Neural crest cell (in vitro differentiated cells): ENCODE measurements at regions not wholly inside any gene's neighbourhood (a gene's known extent, or its start where the extent isn't known, plus 50 kb on each side); places are given as distances from the start of the nearest gene placed in this dataset.

Experiments used
- DNase-seq: peaks from one replicate; pipeline ENCODE4 v3.0.0; 2021; ENCODE audit warnings: low read depth, mixed read lengths, low spot score
- H3K27ac Mint-ChIP-seq: one replicate; pipeline ENCODE4 v1.8.0; 2021; ENCODE audit warnings: mild to moderate bottlenecking, mixed read lengths; ENCODE audit not compliant: unreplicated experiment
- H3K27me3 Mint-ChIP-seq: 2 replicates; pipeline ENCODE4 v1.8.0; 2021; ENCODE audit warnings: low read depth, mild to moderate bottlenecking, mixed read lengths
- H3K36me3 Mint-ChIP-seq: 2 replicates; pipeline ENCODE4 v1.8.0; 2021; ENCODE audit warnings: low read depth, mild to moderate bottlenecking, mixed read lengths
- H3K4me1 Mint-ChIP-seq: 2 replicates; pipeline ENCODE4 v1.8.0; 2021; ENCODE audit warnings: mixed read lengths
- H3K4me3 Mint-ChIP-seq: one replicate; pipeline ENCODE4 v1.8.0; 2021; ENCODE audit warnings: mild to moderate bottlenecking, mixed read lengths
- H3K9me3 Mint-ChIP-seq: 2 replicates; pipeline ENCODE4 v1.8.0; 2021; ENCODE audit warnings: mixed read lengths
- CTCF ChIP-seq: fragments of 200-600 bp; sonication (generic); conservative IDR thresholded peaks from 2 replicates; pipeline ENCODE4 v1.5.0; 2021; ENCODE audit warnings: antibody characterized with exemption, mild to moderate bottlenecking

DNA sequence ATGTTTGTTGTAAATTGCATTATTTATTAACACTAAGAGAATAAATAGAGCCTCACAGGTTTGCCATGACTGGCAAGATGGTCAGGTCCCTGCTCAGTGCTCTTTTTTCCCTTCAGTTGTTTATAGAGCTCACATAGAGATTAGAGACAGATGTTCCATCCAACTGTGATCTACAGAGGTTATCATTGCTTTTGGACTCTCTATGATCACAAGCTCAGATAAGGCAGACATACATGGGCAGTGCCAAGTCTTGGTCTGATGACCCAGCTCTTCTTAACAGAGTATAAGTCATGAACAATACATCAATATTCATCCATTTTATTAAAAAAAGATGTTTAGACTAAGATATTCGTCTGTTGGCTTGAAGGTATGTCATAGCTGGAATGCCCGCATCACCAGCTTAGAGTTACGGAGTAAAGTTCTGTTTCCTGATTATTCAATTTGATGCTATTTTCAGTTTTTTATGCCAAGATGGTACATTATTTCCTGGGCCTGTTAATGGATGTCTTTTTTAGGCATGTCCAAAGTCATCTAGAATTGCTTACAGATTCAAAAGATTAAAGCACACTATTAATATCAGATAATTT is 729.8 kb upstream of the SLC10A2 start:
- peaks cover 4% of the 10 kb centered on the region for H3K36me3 Mint-ChIP-seq
- H3K27ac Mint-ChIP-seq: no peak overlapping the region
- H3K27me3 Mint-ChIP-seq: no peaks in the 10 kb centered on the region
- peaks cover 12% of the 10 kb centered on the region for H3K9me3 Mint-ChIP-seq
- no peak overlapping the region for H3K4me3 Mint-ChIP-seq
- no peak for TF ChIP-seq CTCF
- DNase-seq: no peak
- peaks cover 5% of the 10 kb centered on the region for H3K4me1 Mint-ChIP-seq

- no peak overlapping the region for H3K4me3 Mint-ChIP-seq
- H3K27ac Mint-ChIP-seq: no peak overlapping the region
- DNase-seq: no peak
- TF ChIP-seq CTCF: no peak
- peaks cover 5% of the 10 kb centered on the region for H3K4me1 Mint-ChIP-seq
- H3K27me3 Mint-ChIP-seq: no peaks in the 10 kb centered on the region
- H3K9me3 Mint-ChIP-seq: peaks cover 12% of the 10 kb centered on the region
- H3K36me3 Mint-ChIP-seq: peaks cover 4% of the 10 kb centered on the region
These were observed 728.3 kb upstream of the SLC10A2 start for GRCh38 chr13:103794526-103794925.

DNA sequence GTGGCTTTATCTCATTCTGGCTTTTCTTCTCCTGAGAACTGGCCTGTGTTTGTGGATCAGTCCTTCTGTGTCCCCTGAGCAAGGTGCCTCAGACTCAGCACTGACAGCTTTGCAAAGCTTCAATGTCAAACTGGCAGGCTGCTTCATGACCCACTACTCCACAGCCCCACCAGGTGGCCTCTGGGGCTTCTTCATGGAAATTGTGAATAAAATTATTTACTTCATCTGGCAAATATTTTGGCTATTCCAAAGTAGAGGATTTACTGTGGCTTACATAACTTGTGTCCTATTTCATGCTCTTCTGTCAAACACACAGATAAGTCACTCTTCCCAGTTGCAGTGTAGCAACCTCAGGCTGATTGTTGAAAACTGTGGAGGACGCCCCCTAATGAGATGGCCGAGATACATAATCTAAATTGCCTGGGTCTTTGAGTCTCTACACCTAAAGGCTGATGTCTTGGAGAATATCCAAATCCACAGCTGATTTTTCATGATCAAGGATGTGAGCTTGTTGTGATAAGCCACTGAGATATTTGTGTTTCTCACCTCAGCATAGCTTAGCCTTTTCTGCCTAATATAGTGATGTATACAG is 721.9 kb upstream of the SLC10A2 start:
- H3K4me1 Mint-ChIP-seq: no peaks in the 10 kb centered on the region
- no peak for DNase-seq
- H3K27ac Mint-ChIP-seq: no peak overlapping the region

GRCh38 chr13:103772576-103772975 is 706.4 kb upstream of the SLC10A2 start:
- Mint-ChIP-seq H3K36me3 (peaks cover 4% of the 10 kb centered on the region), H3K9me3 (peaks cover 24% of the 10 kb centered on the region), H3K4me3 (no peak overlapping the region), H3K27me3 (no peaks in the 10 kb centered on the region), H3K4me1 (no peaks in the 10 kb centered on the region), H3K27ac (no peak overlapping the region)
- no peak for DNase-seq
- TF ChIP-seq CTCF: peak; percentile 40

More for the DNA sequence above, 721.9 kb upstream of the SLC10A2 start:
- no peak overlapping the region for H3K4me3 Mint-ChIP-seq
- no peaks in the 10 kb centered on the region for H3K27me3 Mint-ChIP-seq
- H3K36me3 Mint-ChIP-seq: peaks cover 12% of the 10 kb centered on the region
- H3K9me3 Mint-ChIP-seq: peaks cover 21% of the 10 kb centered on the region
- TF ChIP-seq CTCF: peak; percentile 50

DNA sequence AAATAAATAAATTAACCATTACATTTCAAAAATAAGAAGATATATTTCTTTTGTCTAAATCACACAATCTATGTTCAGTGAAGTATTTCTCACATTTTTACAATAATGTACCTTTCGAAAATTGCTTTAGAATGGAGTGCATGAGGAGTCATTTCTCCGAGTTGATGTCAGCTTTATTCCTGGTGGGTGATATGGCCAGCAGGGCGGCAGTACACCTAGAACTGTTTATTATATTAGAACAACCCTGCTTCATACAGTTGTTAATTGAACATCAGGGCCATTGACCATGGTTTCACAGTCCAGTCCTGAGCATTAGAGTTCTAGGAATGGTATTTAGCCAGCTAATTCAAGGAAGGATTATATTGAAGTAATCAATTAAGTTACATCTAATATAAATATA is 696.3 kb upstream of the SLC10A2 start:
- no peak for DNase-seq
- peak; percentile 29 for TF ChIP-seq CTCF
- H3K27me3 Mint-ChIP-seq: no peaks in the 10 kb centered on the region
- H3K9me3 Mint-ChIP-seq: peaks cover 9% of the 10 kb centered on the region
- H3K27ac Mint-ChIP-seq: no peak overlapping the region
- peaks cover 7% of the 10 kb centered on the region for H3K4me1 Mint-ChIP-seq
- H3K36me3 Mint-ChIP-seq: no peaks in the 10 kb centered on the region
- H3K4me3 Mint-ChIP-seq: no peak overlapping the region
